B cell (primary cell): ENCODE measurements at regions not wholly inside any gene's neighbourhood (a gene's known extent, or its start where the extent isn't known, plus 50 kb on each side); places are given as distances from the start of the nearest gene placed in this dataset.

Source experiments
- CTCF ChIP-seq: fragments of 200-600 bp; IDR thresholded peaks from one replicate; pipeline ENCODE4 v1.8.0; 2022; ENCODE audit warnings: antibody characterized with exemption, mild to moderate bottlenecking
- EZH2 ChIP-seq: IDR thresholded peaks from 2 replicates; pipeline ENCODE4 v1.6.1; 2012; ENCODE audit warnings: borderline replicate concordance, low read depth, mild to moderate bottlenecking, moderate library complexity, low read length; ENCODE audit not compliant: insufficient read depth, poor library complexity, severe bottlenecking

- no peak for TF ChIP-seq CTCF
- no peak for TF ChIP-seq EZH2
Observed at GRCh38 chr9:28628031-28628430, 1054.8 kb upstream of the C9orf72 start.
